Mucosa of gallbladder (tissue), 1 donor: ENCODE measurements at regions not wholly inside any gene's neighbourhood (a gene's known extent, or its start where the extent isn't known, plus 50 kb on each side); places are given as distances from the start of the nearest gene placed in this dataset.

Source experiments
- DNase-seq: peaks from one replicate; pipeline ENCODE4 v3.0.0-alpha.2; 2020; ENCODE audit warnings: low spot score
- donor health status: DM: no; HTN: no; CAD: no.

DNA sequence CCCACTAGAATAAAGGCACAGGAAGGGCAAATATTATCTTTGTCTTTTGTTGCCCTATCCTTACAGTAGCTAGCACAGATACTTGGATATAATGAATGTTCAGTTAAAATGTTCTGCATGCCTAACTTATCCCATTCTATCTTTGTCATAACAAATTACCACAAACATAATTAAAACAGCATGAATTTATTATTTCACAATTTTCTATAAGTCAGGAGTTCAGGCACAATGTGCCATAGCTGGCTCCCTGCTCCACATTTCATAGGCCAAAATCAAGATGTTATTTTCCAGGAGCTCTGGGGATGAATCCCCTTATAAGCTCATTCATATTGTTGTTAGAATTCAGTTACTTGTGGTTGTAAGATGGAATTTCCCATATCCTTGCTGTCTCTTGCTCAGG is 975.5 kb downstream of the IGSF11 start:
- DNase-seq, result no peak

DNA sequence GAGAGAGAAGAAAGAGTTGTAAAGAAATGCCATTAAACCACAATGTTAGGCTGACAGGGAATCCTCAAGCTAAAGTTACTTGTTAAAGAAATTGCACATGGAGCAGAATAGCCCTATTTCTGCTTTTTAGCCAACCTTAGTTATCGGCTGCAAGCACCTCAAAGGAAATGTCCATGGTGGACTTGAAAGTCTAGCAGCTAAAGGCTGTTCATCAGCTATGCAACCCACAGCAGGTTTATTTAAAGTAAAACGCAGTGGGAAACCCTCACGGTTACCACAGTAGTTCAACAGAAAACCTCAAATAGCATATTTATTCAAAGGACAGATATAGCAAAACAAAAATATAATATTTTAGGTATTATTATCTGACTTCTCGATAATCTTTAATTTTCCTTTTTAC is 967.2 kb downstream of the IGSF11 start:
- no peak for DNase-seq

DNA sequence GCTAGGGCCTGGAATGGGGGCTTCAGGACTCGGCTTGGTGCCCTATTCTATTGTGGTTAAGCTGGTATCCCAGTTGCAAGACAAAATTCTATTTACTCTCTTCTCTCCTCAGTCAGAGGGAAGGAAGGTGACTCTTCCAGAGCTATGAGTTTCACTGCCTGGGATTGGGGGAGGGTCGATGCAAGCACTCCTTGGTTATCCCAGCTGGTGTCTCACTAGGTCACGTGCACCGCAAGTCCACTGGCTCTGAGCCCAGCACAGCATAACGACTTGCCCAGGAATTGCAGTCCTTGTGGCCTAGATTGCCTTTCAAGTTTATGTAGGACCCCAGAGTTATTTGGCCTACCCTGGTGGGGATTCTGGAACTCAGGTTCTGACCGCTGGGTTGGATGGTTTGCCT is 958.8 kb downstream of the IGSF11 start:
- DNase-seq, result no peak

DNA sequence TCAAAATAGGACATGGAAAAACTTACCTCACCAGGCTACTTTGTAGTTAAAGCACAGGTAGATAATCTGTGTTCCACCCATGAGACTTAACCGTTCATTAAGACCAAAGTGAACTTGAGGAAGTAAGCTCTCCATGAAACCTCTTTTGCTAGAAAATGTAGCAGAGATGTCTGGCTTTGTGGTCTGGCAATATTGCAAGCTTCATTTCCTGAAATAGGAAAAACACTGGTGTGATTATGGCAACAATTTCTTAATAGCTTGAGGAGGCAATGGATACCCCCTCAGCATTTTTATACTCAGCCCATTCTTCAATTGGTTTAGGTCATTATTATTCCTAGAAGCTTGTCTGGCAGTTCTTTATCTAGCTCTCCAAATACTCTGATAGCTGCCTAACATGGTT is 957.3 kb downstream of the IGSF11 start:
- DNase-seq, result no peak

DNA sequence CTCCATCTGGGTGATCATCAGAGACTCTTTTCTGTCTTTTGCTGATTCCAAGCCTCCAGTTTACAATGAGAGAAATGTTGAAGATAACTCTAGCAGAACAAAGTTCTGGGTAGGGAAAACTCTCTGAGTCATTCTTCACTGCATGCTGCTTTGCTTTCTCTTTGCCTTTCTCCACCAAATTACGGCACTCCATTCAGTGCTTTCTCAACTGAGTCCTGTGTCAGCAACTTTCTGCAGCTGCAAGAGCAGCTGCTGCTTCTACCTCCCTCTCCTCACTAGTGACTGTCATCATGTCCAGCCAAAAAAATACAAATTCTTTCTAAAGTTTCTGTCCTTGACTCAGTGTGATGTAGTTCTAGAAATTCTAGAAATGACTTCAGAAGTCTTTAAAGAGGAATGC is 953.8 kb downstream of the IGSF11 start:
- DNase-seq, result no peak

DNA sequence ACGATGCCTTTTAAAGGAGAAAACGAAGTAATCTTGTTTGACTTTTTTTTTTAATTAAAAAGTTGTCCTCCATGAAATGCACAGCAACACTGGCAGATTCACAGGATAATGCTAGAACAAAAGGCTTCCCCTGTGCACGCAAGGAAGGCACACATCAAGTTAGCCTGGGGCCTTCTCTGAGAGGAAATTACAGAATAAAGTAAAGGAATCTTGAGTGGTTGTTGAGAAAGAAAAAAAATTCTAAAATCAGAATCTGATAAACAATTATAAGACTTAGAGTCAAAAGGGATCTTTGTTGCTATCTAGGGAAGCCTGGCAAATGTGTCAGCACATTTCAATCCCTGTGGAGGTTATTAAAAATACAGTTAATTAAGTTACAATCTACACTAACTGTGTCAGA is 946.0 kb downstream of the IGSF11 start:
- no peak for DNase-seq

DNA sequence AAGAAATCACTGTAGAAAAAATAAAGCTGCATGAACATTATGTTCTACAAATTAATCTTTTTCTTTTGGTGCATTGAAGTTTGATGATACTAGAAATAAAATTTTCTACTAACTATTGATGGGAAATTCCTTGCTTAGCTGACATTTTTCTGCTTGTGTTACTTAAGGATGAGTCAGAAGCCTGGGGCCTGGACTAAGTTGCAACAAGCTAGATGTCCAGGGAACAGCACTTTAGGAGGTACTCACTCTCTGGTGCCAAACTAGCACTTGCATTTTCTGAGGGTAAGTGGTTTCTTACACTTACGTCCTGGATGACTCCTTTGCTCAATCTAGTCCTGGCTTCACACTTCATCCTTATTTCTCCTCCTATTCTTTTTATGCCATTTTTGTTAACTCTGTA is 945.1 kb downstream of the IGSF11 start:
- DNase-seq, result no peak

DNA sequence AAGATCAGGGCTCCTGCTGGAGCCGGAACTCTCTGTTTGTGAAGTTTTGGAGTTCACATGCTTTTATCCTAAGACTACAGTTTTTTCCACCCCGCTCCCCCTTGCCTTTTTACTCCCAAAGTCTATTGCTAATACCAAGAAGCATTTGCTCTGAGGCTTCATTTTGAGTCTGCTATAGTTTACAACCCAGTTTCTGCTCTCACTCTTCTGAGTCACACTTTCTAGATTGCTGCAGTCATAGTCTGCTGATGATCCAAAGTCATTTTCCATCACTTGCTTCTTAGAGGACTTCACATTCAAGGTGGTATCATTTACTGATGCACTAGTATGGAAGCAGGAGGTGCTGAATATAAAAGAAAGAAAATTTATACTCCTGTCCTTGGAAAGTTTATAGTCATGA is 937.4 kb downstream of the IGSF11 start:
- no peak for DNase-seq

DNA sequence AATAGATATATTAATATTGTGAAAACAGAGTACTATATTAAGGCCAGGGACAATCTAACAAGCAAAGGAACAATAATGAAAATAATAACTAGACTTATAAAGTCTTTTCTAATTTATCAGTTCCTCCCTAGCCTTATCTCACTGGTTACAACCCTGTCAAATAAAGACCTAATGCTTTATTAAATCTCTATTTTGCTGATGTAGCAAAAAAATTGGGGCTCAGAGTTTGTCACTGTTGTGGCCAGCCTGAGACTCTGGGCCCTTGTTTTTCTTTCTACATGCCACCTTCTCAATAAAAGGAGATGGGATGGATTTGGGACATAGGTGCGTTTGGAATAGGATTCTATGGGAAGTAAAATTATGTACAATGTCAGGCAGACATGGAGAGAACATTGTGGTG is 937.0 kb downstream of the IGSF11 start:
- no peak for DNase-seq

DNA sequence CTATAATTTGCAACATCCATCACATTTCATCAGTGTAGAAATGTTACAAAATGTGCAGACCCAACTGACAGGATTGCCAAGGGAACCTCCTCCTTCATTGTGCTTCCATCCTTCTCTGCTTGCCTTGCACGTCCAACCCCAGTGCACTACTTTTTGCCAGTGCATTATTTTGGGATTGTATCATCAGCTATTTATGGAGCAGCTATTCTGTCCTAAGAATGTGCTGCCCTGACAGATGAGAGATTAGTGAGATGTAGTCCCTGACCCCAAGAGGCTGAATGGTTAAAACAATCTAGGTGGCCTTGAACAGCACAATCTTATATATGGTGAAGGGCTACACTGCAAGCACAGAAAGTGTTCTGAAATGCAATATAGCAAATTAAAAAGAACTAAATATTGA is 935.8 kb downstream of the IGSF11 start:
- no peak for DNase-seq

DNA sequence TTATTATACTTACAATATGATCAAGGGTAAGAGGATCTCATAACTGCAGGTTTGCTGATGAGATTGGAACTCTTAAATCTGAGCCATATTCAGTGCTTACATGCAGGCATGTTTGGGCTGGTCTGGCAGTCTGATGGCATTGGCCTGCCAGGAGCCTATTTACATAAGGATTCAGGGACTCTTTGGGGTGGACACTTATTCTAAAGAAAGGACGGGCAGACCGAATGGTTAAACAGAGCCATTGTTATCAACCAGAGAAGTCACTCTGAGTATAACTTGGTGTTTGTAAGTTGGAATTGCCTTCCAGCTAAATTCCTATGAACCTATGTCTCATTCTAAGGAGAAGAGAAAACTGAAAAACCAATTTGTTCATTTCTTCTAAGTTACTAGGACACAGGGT is 932.8 kb downstream of the IGSF11 start:
- DNase-seq, result no peak

DNA sequence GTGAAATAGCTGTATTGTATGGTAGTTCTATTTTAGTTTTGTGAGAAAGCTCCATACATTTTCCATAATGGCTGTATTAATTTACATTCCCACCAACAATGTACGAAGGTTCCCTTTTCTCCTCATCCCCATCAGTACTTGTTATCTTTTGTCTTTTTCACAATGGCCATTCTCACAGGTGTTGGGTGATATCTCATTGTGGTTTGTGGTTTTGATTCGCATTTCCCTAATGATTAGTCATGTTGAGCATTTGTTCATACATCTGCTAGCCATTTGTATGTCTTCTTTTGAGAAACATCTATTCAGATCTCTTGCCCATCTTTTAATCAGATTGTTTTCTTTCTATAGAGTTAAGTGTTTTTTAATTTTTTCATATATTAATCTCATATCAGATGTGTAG is 931.9 kb downstream of the IGSF11 start:
- DNase-seq, result no peak

DNA sequence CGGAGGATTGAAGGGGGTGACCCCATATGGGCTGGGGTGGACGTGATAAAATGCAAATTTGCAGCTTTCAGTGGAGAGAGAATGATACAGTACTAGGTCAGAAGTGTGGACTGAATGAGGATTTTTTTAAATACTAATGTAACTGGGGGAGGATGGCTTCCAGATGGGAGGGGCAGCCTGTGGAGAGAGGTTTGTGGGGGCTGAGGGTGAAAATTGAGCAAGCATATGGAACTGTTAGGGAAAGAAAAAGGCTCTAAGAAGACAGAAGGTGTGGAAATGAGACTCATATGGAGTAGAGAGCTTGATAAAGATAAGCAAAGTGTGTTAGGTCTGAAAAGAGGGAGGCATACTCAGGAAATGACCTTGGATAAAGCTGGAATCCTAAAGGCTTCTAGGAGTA is 926.4 kb downstream of the IGSF11 start:
- DNase-seq, result no peak

DNA sequence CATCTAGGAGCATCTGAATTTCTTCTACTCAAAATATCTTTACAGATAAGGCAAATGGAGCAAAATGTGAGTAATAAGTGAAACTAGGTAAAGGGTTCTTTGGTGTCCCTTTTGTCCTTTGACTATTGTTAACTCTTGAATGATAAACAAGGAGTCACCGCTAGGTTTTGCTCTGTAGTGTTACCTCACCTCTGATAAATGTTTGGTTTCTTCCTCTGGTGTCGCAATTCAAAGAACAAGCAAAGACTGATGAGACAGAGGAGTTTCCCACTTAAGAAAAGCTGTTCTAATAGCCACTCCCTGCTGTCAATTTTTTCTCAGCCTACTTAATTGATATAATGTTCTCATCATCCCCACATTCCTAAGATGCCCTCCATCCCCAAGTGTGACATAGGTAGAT is 925.9 kb downstream of the IGSF11 start:
- DNase-seq, result no peak

DNA sequence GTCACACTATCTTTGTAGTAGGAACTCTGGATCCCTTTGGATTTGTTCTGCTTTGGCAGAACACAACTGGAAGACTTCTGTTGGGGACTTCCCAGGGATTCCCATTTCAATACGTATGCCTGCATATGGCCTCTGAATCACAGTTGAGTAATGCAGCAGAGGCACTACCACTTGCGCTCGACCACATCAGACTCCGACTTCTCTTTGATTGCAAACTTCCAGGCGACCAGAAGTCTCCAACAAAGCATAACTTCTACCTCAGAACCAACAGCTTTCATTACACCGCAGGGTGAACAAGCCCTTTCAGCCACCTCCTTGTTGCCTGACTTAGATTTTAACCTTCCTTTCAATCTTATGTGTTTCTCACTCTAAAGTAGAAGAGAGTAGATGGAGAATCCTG is 924.4 kb downstream of the IGSF11 start:
- DNase-seq, result no peak

DNA sequence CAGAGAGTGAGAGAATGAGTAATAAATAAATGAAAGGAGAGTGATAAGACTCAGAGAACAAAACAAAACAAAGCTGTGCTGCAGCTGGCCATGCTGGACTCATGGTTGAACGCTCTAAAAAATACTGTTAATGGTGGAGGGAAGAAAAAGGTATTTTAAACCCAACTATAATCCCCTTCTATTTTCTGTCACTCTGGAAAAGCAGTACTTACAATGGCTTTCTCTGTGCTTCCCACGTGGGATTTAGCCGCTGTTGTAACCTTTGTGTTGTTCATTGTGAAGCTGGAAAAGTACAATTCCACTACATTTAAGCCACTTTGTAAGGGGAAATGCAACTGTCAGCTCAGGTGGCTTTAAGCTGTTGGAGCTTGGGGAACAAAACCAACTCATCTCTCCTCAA is 917.7 kb downstream of the IGSF11 start:
- DNase-seq, result no peak

DNA sequence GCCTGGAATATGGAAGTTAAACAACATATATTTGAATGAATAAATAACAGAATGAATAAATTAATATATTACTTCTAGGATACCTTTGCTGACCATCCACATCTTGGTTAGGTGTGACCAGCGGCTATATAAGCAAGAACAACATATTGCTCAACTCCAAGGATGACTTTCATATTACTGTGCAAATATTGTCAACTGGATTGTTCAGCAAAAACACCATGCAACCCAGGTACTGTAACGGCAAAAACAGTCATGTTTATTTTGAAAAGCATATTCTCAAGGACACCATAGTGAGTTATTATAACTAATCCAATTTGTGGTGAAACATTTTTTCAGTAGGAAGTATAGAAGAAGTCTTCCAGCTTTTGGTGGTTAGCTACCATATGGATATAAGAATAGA is 907.9 kb downstream of the IGSF11 start:
- no peak for DNase-seq

DNA sequence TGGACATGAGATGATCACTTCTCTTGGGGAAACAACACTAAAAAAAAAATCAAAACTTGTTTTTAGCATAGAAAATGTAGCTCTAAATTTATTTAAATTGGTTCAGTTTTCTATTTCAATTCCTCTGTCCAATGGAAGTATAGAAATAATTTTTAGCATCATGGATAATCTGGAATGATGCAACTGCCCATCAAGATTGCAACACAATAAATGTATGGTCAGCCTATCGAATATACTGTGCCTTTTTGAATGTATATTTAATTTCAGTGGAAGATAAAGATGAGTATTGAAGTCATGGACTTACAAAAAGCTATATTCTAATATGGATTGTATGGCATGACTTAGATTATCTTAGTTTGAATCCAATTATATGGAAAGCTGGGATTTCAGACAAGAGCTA is 906.7 kb downstream of the IGSF11 start:
- DNase-seq, result no peak

DNA sequence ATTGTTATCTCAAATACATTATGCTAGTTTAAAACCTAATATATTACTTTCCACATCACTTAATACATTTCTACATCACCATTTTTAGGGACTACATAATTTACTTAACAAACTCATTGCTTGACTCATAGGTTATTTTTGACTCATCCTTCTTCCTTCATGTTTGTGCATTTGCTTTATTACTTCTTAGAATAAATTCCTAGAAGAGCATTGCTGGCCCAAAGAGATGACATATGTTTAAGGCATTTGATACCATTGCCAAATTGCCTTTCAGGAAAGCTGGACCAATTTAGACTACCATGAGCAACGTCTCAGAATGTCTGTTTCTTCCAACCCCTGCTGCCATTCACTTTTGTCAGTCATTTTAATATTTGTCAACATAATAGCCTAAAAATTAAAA is 905.8 kb downstream of the IGSF11 start:
- DNase-seq, result no peak

DNA sequence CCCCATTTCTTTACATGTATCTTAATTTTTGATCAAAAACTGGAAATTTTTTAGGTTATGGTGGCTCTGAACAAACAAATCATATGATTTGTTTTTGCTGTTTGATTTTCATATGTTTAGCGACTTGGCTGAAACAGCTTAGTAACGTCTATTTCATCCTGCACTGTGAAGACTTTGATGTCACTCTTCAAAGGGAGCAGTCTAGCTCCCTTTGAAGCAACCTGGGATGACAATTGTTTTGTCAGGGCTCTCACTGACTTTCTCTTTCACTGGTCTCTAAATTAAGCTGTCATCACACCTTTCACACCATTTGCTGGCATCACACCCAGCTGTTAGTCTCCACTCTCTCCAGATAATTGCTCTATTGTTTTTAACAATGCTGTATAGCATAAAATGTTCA is 896.9 kb downstream of the IGSF11 start:
- no peak for DNase-seq

DNA sequence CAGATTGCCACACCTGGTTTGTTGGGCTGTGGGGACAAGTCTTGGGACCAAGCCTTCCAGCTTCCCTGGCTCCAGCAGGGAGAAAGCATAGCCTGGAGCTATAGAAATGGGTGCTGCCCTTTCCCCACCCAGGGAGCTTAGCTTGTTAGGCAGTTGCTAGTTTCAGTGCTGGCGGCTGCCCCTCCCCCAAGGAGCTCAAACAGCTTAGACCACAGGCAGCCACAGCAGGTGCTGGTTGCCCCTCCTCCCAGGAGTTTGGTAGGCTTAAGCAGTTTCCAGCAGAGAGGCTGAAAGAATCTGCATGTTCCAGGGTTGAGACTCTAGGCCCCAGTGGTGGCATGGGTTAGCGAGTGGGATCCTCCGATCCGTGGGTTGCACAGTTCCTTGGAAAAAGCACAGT is 889.7 kb downstream of the IGSF11 start:
- no peak for DNase-seq

DNA sequence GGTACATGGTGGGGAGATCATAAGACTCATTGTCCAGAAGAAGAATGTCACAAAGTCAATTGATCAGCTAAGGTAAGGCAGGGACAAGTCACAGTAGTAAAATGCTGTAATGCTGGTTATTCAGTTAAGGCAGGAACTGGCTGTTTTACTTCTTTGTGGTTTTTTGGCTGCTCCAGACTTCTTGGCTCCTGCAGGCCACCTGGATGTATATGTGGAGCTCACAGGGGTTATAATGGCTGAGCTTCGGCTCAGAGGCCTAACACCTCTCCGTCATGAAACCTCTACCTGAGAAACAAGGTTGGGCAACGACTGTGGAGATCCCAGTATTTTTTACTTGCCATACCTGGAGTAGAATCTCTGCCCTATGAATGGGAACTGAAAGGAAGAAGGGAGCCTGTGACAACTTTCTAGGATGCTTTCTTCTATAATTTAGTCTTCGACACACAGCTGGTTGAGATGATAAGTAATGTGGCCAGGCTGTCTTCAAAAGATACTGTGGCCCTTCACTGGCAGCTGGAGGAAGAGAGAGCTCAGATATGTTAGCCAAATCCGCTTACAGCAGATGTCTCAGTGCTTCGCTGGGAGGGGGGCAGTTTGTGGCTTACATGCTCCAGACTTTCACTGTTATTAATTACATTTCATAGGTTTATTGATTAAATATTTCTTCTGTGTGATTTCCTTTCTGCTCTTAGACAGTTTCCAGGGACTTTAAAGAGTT is 887.8 kb downstream of the IGSF11 start:
- DNase-seq, result no peak

DNA sequence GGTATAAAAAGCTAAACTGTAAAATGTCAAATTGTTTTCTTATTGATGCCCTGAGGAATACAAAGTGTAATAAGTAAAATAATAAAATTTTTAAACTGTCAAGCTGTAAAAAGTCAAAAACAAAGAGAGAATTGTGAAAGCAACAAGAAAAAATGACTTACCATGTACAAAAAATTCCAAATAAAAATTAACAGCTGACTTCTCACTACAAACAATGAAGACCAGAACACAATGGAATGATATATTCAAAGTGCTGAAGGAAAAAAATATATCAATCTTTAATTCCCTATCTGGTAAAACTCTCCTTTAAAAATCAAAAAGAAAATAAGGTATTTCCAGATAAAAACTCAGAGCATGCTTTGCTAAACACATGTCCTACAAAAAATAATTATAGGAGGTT is 883.5 kb downstream of the IGSF11 start:
- DNase-seq, result no peak
